ENCODE measurements at regions not wholly inside any gene's neighbourhood (a gene's known extent, or its start where the extent isn't known, plus 50 kb on each side); places are given as distances from the start of the nearest gene placed in this dataset.

DNA sequence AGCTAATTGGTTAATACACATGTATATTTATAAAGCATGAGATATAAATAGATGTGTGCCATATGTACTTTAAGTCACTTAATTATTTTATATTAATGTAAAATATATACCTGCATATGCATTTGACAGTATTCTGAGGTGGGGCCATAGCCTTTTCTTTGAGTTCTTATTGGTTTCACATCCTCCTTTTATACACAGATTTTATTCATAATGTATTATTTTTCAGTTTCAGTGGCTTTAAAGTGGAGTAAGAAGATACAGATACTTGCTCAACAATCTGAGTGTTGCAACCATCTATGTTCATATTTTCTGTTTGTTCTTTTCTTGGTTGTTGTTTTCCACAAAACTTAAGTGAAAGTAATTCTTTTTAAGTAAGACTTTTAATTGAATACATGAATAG lies 436.5 kb downstream of the RND3 start:
- intact Hi-C loops (cut with DNase I; ENCODE audit: low total_unique reads) = no loop called here
- TF ChIP-seq CTCF (IDR thresholded peaks at IDR 0.05) = no peak
- no peak for TF ChIP-seq POLR2A (IDR thresholded peaks at IDR 0.05)
- no peak overlapping the region for H3K4me3 ChIP-seq (ENCODE audit: low read depth, poor library complexity, severe bottlenecking)
- DNase-seq (ENCODE audit: low spot score in 2 of 2) = no peak

DNA sequence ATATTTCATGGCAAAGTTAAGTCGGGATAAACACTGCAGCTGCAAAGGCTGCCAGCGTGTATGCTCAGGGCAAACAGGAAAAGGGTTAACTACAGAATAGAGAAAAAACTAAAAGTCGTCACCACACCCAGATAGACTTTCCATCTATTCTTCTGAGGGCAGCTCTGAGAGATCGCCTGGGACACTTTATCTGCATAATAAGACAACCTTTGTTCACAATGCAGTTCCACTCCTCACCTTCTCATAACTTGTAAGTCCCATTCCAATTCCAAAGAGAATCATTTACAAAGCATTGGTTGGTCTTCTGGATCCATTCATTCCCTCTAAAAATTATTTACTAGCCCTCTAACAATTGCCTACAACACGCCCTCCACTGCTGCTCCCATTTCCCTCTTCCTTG lies 437.4 kb downstream of the RND3 start:
- intact Hi-C loops (cut with DNase I; ENCODE audit: low total_unique reads) = no loop called here
- 90 to 97% methylated on average over 5 of the region's 5 CpGs for WGBS, 2 donors
- H3K4me3 ChIP-seq (ENCODE audit: low read depth, poor library complexity, severe bottlenecking) = no peak overlapping the region
- TF ChIP-seq POLR2A (IDR thresholded peaks at IDR 0.05) = no peak
- DNase-seq (ENCODE audit: low spot score in 2 of 2) = no peak

DNA sequence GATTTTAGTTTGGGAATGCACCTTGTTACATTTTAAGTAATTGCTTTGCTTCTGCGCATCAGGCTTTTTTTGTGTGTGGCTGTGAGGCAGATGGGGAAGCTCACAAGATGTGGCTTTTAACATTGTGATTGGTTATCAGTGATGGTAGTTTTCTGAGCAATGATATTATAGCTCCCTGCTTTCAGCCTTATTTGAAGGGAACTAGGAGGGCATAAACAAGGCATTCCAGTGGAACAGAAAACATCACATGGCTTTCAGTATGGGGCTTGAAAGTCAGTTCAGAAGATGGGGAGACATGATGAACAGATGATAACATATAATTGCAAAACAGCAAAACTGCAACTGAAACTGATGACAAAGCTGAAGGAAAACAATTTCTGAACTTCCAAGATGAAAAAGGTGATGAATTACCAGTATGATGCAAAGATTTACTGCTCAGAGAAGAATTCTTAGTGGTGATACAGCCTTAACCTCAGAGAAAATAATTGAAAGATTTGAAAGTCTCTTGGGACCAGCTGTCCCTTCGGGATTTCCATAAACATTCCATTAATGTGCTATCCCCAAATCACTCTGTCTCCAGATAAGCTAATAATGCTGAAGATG lies 439.7 kb downstream of the RND3 start:
- no peak overlapping the region for H3K4me3 ChIP-seq (ENCODE audit: low read depth, poor library complexity, severe bottlenecking)
- DNase-seq (ENCODE audit: low spot score in 2 of 2) = no peak
- intact Hi-C loops (cut with DNase I; ENCODE audit: low total_unique reads) = no loop called here
- no peak for TF ChIP-seq CTCF (IDR thresholded peaks at IDR 0.05)
- TF ChIP-seq POLR2A (IDR thresholded peaks at IDR 0.05) = no peak
- WGBS, 2 donors = 83 to 88% methylated on average over 2 of the region's 2 CpGs

DNA sequence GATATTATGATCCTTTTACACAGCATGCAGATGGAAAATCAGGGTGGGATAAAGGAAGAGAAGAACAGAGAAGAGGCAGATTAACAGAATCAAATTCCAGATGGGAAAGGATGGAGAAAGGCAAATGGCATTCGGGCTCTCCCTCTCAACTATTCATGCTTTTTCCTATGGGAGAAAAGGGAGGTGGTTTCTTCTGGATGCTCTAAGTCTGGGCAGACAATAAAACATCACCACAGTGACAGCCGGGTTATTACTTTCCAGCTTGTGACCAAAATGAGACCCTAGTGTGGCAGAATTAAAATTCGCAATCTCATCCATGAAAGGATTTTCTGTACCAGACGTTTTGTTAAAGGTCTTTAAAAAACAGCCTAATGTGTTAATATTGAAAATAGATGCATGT lies 440.7 kb downstream of the RND3 start:
- no peak overlapping the region for H3K4me3 ChIP-seq (ENCODE audit: low read depth, poor library complexity, severe bottlenecking)
- DNase-seq (ENCODE audit: low spot score in 2 of 2) = no peak
- intact Hi-C loops (cut with DNase I; ENCODE audit: low total_unique reads) = no loop called here
- TF ChIP-seq POLR2A (IDR thresholded peaks at IDR 0.05) (no peak), CTCF (IDR thresholded peaks at IDR 0.05) (no peak)
- 60 to 70% methylated on average over 4 of the region's 4 CpGs for WGBS, 2 donors

DNA sequence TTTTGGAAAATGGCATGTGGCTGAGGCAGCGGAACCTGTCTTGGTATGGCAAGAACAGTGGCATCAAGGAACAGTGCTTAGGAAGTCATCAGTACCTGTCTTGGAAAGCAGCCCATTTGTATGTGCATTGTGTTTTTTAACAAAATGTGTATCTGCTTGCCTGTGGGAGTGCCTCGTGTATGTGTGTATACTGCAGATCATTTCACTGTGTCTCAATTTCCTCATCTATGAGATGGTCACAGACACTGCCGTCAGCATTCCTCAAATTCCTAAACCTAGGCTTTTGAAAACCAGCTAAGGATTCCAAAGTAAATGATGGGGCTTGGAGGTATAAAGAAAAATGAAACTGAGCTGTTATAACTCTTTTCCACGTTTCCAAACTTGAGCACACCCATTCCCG lies 441.3 kb downstream of the RND3 start:
- TF ChIP-seq CTCF (IDR thresholded peaks at IDR 0.05) (no peak), POLR2A (IDR thresholded peaks at IDR 0.05) (no peak)
- no peak overlapping the region for H3K4me3 ChIP-seq (ENCODE audit: low read depth, poor library complexity, severe bottlenecking)
- DNase-seq (ENCODE audit: low spot score in 2 of 2) = no peak
- WGBS, 2 donors = 53 to 55% methylated on average over 5 of the region's 5 CpGs
- intact Hi-C loops (cut with DNase I; ENCODE audit: low total_unique reads) = no loop called here

DNA sequence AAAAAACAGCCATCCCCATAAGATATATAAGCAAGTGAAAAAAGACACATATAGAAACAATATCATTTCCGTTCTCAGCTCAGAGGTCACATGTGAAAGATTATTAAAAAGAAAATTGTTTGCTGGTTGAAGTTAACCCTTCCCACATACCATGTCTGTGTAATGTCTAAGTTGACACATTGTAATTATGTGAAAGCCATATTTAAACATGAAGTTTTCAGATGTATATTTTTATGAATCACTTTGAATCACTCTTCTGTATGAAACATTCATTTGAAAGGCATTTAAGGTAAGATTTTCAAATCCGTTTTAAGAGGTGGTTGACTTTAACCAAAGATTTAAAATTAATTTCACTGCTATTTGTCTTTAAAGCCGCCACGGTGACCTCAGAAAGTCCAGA lies 441.9 kb downstream of the RND3 start:
- 90% methylated on average over 4 of the region's 4 CpGs for WGBS, 2 donors
- intact Hi-C loops (cut with DNase I; ENCODE audit: low total_unique reads) = no loop called here
- no peak overlapping the region for H3K4me3 ChIP-seq (ENCODE audit: low read depth, poor library complexity, severe bottlenecking)
- no peak for TF ChIP-seq POLR2A (IDR thresholded peaks at IDR 0.05)
- TF ChIP-seq CTCF (IDR thresholded peaks at IDR 0.05) = no peak
- DNase-seq (ENCODE audit: low spot score in 2 of 2) = no peak

All from lower leg skin (tissue), 4 donors.